SK-N-SH (cell line): ENCODE measurements at regions not wholly inside any gene's neighbourhood (a gene's known extent, or its start where the extent isn't known, plus 50 kb on each side); places are given as distances from the start of the nearest gene placed in this dataset.

ENCODE experiments used
- EP300 ChIP-seq, 2 experiments: IDR thresholded peaks; 2 replicates each; pipeline versions ENCODE4 v1.4.0 to v1.6.1; 2012; ENCODE audit warnings: borderline replicate concordance in 1 of 2, low read depth in 1 of 2, low read length in 1 of 2
- JUND ChIP-seq: IDR thresholded peaks from 2 replicates; pipeline ENCODE4 v1.4.0; 2012
- REST ChIP-seq: IDR thresholded peaks from 2 replicates; pipeline ENCODE4 v1.6.1; 2012; ENCODE audit warnings: mild to moderate bottlenecking, low read depth, low read length, moderate library complexity
- SIN3A ChIP-seq: IDR thresholded peaks from 2 replicates; pipeline ENCODE4 v1.6.1; 2012; ENCODE audit warnings: low read depth, mild to moderate bottlenecking, low read length, moderate library complexity, borderline replicate concordance
- TAF1 ChIP-seq: IDR thresholded peaks from 2 replicates; pipeline ENCODE4 v1.6.1; 2012; ENCODE audit warnings: low read depth, mild to moderate bottlenecking, low read length, moderate library complexity, borderline replicate concordance
- TEAD4 ChIP-seq: IDR thresholded peaks from 2 replicates; pipeline ENCODE4 v1.4.0; 2012; ENCODE audit warnings: mild to moderate bottlenecking, borderline replicate concordance; ENCODE audit not compliant: insufficient read depth
- TF ChIP-seq, protein P1 (sequence below): IDR thresholded peaks from 2 replicates; pipeline ENCODE4; 2012
- TF ChIP-seq, protein P2 (sequence below): fragments of 200-600 bp; sonication (generic); IDR thresholded peaks from 2 replicates; pipeline ENCODE4 v1.6.1; 2017; ENCODE audit warnings: antibody characterized with exemption, mild to moderate bottlenecking, moderate library complexity
- TF ChIP-seq, protein P3 (sequence below): IDR thresholded peaks from 2 replicates; pipeline ENCODE4 v1.4.0; 2012; ENCODE audit warnings: low read depth, borderline replicate concordance

DNA sequence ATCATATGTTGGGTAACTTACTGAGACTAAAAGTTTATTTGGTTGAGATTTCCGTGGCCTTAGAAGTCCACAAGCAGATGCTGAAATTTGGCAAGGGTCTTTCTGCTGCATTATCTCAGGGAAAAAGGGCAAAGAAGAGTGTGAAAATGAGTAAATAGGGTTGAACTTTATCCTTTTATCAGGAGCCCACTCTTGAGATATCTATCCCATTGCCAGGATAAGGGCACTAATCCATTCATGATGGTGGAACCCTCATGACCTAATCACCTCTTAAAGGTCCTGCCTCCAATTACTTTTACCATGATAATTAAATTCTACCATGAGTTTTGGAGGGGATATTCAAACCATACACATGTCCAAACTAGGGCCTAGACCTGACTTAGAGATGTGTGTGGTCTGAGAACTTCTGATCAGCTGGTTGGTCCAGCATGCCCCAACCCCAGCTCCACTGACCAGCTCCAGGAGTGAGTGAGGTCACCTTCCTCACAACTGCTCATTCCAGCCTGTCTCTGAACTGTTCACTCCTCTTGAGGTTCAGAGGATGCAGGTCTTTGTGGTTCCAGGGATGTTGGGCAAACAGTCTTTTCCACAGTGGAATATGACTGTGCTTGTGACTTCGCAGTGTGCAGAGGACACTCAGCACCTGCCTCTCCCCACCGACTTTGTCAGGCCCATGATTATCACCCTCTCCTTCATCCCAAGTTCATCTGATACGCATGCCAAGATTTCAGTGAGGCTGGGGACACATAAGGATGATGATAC lies 130.1 kb upstream of the TOP3B start:
- no peak for TF ChIP-seq REST
- no peak for TF ChIP-seq TEAD4
- TF ChIP-seq, protein P1, sequence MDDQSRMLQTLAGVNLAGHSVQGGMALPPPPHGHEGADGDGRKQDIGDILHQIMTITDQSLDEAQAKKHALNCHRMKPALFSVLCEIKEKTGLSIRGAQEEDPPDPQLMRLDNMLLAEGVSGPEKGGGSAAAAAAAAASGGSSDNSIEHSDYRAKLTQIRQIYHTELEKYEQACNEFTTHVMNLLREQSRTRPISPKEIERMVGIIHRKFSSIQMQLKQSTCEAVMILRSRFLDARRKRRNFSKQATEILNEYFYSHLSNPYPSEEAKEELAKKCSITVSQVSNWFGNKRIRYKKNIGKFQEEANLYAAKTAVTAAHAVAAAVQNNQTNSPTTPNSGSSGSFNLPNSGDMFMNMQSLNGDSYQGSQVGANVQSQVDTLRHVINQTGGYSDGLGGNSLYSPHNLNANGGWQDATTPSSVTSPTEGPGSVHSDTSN = no peak
- TF ChIP-seq JUND = no peak
- TF ChIP-seq SIN3A = no peak
- TF ChIP-seq, protein P2, sequence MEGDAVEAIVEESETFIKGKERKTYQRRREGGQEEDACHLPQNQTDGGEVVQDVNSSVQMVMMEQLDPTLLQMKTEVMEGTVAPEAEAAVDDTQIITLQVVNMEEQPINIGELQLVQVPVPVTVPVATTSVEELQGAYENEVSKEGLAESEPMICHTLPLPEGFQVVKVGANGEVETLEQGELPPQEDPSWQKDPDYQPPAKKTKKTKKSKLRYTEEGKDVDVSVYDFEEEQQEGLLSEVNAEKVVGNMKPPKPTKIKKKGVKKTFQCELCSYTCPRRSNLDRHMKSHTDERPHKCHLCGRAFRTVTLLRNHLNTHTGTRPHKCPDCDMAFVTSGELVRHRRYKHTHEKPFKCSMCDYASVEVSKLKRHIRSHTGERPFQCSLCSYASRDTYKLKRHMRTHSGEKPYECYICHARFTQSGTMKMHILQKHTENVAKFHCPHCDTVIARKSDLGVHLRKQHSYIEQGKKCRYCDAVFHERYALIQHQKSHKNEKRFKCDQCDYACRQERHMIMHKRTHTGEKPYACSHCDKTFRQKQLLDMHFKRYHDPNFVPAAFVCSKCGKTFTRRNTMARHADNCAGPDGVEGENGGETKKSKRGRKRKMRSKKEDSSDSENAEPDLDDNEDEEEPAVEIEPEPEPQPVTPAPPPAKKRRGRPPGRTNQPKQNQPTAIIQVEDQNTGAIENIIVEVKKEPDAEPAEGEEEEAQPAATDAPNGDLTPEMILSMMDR = no peak
- TF ChIP-seq, protein P3, sequence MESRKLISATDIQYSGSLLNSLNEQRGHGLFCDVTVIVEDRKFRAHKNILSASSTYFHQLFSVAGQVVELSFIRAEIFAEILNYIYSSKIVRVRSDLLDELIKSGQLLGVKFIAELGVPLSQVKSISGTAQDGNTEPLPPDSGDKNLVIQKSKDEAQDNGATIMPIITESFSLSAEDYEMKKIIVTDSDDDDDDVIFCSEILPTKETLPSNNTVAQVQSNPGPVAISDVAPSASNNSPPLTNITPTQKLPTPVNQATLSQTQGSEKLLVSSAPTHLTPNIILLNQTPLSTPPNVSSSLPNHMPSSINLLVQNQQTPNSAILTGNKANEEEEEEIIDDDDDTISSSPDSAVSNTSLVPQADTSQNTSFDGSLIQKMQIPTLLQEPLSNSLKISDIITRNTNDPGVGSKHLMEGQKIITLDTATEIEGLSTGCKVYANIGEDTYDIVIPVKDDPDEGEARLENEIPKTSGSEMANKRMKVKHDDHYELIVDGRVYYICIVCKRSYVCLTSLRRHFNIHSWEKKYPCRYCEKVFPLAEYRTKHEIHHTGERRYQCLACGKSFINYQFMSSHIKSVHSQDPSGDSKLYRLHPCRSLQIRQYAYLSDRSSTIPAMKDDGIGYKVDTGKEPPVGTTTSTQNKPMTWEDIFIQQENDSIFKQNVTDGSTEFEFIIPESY = no peak
- TF ChIP-seq EP300 (IDR thresholded peaks at IDR 0.05; ENCODE audit: borderline replicate concordance in 1 of 2, low read depth in 1 of 2, low read length in 1 of 2) = no peak
- no peak for TF ChIP-seq TAF1
